HG02840 (cell line): ENCODE measurements at regions not wholly inside any gene's neighbourhood (a gene's known extent, or its start where the extent isn't known, plus 50 kb on each side); places are given as distances from the start of the nearest gene placed in this dataset.

ENCODE experiments used
- ATAC-seq: cut with Tn5 transposase; IDR thresholded peaks from one replicate; pipeline ENCODE4 v1.9.1; 2021; ENCODE audit warnings: mild to moderate bottlenecking, moderate library complexity, moderate number of reproducible peaks; ENCODE audit not compliant: unreplicated experiment, low FRiP score

DNA sequence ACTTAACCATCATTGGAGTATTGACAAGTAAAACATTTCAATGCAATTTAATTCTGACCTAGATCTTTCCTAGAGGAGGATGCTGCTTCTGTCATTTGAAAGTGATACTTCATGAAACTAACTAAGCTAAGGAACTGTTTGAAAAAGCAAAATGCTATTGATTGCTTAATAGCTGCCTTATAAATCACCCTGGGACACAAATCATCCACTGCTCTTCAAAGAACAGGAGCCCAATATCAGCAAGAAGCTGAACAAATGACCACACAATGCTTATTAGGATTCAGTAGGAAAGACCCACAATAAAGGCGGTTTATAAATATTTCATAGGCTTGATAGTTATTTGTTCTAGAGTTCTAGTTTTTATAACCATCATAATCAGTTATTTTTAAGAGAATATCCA, 216.3 kb downstream of the TEX36 start:
- no peak for ATAC-seq

DNA sequence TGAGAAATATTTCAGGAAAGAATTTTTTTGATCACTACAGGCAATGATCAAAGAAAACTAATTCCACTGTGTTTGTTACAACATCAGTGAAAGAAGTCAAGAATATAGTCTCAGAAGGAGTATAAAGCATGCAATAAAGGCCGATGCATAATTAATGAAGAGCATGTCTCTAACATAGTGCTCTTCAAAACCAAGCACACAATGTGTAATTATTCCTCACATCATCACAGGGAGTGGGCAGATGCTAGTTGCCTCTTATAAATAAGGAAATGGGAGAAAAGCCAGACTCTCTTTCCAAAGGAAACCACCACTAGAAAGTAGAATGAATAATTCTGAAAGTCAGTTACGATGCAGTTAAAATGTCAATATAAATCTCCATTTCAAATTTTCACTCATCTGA, 220.1 kb downstream of the TEX36 start:
- ATAC-seq, result no peak

DNA sequence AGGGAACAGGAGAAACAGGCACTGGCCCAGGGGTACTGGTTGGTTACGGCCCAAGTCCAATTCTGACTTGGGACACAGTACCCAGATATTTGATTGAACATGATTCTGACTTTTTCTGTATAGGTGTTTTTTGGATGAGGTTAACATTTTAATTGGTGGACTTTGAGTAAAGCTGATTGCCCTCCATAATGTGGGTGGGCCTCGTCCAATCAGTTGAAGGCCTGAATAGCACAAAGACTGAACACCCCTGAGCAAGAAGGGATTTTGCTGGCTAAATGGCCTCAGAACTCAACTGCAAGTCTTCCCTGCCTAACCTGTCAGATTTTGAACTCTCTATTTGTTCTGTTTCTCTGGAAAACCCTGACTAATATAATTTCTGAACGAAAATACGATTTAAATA, 222.6 kb downstream of the TEX36 start:
- no peak for ATAC-seq

DNA sequence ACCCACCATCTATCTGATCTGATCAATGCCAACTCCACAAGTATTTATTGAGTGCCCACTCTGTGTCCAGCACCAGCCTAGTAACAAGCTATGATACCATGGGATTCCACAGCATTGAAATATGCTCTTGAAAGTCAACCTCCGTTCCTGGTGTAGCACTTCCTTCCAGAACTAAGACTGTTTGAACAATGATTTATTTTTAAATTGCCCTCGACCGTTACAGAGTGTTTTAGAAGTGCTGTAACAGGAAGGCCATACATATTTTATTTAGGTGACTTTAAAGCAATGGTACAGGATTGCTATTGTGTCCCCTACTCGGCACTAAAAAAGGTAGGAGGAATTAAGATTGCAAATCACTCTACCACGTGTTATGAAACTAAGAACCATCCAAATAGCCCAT, 225.6 kb downstream of the TEX36 start:
- no peak for ATAC-seq

DNA sequence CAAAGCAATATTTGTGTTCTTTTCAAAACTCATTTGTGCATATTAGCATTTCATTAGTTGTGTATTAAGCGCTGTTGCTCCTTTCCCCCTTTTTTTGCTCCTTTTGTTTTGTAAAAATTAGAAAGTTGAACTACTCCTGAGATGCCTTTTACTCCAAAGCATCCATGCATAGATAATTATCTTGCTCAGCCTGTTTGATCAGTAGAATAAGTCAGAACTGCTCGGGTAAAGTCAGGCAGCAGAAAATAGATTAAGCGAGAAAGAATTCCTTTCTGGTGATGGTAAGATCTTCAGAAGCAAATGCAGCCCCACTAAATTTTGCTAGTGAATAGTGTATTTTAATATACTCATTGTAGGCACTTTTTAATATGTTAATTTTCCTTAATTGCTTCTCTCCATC, 227.1 kb downstream of the TEX36 start:
- no peak for ATAC-seq

DNA sequence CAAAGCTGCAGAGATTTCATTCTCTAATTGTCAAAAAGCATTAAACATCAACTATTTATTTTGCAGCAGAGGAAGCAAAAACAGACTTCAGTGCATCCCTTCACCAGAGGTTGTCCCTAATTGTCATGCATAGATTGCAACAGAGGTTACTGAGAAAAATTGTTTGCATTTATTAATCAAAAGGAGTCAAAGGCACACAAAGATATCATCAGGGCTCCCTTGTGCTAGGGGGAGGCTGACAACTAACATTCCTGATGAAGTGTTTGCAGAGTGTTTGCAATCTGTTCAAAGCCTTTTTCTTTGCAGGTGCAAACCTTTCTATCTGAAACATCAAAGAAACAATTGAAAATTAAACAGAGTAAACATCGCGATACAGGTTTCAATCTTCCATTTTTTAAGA, 227.5 kb downstream of the TEX36 start:
- ATAC-seq, result no peak

DNA sequence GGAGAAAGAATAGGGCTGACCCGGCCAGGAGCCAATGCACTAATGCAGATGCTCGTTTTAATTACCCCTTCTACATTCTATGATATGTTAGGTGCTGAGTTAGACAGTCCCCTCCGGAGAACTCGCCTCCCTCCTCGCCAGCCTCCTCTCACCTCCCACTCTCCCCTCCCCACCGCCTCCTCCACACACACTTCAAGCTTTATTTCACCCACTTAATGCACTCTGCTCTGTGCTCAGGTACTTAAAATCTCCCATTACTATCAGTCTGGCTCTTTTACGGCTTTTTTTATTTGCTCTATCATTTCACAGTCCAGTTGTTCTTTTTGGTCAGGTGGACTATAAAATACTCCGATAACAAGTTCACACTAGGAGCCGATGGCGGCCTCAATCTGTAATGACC, 231.6 kb downstream of the TEX36 start:
- no peak for ATAC-seq

DNA sequence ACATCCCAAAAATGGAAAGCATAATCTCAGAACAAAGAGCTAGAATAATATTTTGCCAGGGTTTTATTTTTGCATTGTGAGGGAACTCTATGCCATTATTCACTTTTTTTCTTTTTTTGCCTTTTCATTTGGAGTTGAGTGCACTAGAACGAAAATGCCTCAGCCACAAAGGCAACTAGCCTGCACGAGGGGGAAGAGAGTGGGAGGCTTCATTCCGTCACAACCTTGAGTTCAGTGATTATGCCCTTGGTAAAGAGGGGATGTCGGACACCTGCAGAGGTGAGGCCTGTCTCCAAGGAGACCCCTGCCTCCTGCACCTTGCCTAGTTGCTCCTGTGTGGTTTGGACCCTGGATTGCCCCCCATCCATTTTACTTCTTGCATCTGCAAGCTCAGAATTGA, 232.7 kb downstream of the TEX36 start:
- ATAC-seq, result no peak

DNA sequence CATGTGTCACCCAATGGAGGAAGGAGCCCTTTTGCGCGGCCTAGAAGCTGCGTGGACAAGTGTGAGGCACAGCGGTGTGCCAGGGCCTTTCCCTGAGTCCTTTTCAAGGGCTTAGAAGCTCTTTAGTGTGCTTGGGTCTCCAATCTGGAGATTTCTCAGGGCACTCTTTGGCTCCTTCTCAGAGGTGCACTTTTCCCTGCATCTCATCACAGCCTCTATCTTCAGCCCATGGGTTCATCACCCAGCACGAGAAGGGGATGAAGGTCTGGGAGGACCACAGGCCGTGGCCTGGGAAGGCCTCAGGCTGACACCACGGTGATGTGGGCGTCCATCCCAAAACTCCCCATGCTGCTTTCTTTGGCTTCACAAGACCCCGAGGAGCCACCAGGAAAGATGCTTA, 233.4 kb downstream of the TEX36 start:
- no peak for ATAC-seq

DNA sequence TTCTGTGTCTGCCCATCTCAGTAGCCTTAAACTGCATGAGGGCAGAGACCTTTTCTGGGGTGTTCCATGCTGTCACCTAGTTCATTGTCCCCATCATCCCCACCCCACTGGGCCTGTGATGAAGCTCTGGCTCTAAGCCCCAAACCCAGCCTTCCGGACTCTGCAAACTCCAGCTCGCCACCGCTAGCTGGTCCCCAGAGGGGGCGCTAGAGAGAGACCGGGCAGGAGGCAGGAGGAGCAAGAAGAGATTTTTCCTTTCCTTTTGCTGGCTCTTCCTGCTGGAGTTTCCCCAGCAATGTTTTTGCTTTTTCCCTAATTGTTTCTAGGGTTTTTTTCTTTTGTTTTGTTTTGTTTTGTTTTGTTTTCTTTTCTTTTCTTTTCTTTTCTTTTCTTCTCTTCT, 234.4 kb downstream of the TEX36 start:
- ATAC-seq, result no peak

DNA sequence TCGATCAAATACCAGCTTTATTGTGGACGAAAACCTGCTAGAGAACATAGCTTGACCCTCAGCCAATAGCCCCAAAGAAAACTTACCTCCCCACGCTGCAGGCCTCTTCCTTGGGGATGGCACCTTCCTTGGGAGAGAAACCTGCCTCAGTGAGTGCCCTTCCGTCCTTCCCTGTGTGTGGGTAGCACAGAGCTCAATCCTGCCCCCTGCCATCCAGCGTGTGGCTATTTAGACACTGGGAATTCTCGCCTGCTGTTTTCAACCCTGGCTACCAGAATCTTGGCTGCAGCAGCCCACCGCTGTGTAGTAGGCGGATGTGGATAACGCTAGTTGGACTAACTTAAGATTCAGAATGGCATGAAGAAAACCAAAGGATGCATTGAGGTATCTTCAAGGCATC, 238.2 kb downstream of the TEX36 start:
- ATAC-seq, result no peak

DNA sequence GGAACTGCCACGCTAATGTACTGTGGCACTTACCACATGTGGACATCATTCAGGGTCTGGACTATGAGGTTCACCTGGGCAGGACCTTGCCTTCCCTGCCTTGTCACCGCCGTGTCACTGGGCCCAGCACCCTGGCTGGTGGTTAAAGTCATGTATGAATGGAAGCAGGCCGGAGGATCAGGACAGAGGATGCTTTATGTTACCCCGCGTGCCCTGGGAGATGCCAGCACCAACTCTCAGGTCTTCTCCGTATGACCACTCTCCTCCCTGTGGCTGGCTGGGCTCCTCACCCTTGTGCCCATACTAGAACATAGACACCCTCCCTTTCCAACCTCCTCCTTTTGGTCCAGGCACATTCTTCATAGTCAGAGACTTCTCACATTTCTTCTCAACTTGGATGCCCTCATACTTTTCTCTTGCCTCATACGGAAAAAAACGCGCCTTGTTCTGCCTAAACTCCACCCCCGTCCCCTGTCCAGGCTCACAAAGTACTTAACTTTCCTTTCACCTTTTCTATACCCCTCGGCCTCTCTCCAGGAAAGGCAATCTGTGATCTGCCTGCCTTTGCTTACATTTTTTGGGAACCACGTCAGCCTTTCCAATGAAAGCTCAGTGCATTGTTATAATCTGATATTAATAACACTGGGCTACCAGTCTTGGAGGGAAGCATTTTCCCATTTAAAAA, 240.0 kb downstream of the TEX36 start:
- ATAC-seq, result no peak

DNA sequence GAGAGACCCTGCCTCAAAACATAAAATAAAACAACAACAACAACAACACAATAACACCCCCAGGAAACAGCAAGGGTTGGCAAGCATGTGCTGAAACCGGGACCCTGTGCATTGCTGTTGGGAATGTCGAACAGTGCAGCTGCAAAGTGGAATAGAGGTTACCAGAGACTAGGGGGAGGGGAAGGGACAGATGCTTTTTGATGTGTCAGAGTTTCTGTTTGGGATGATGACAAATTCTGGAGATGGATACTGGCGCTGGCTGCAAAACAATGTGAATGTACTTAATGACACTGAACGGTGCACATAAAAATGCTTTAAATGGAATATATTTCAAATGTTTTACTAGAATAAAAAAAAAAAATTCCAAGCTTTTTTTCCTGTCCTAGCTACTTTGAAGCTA, 241.8 kb downstream of the TEX36 start:
- ATAC-seq, result no peak

DNA sequence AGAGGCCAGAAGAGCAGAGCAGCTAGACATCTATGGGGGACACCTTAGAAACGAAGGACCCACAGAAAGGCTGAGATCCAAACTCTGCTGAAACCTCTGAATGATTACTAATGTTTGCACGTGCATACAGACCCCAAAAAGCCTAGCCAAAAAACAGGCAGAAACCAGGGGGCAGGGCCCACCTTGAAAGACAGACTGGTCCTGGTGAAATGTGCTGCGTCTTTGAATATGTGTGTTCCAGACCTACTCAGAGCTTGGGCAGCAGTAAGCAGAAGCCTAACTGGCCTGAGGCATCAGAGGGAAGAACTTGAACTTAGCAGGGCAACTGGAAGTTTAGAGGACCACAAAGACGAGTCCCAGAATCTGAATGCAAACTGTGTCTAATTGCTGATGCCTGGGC, 251.8 kb downstream of the TEX36 start:
- ATAC-seq, result no peak

DNA sequence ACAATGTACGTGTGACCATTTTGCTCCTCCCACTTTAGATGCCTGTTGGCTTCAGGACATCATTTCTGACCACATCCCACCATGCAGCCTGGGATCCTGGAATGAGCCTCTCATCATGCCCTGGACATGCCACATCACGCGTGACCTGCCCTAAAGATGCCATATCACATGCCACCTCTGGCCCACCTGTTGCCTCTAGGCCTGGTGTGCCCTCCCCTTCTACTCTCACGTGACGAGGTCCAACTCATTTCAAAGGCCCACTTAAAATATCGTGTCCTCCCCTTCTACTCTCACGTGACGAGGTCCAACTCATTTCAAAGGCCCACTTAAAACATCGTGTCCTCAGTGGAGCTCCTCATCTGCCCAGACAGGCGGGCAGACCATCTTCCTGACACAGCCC, 254.9 kb downstream of the TEX36 start:
- no peak for ATAC-seq

DNA sequence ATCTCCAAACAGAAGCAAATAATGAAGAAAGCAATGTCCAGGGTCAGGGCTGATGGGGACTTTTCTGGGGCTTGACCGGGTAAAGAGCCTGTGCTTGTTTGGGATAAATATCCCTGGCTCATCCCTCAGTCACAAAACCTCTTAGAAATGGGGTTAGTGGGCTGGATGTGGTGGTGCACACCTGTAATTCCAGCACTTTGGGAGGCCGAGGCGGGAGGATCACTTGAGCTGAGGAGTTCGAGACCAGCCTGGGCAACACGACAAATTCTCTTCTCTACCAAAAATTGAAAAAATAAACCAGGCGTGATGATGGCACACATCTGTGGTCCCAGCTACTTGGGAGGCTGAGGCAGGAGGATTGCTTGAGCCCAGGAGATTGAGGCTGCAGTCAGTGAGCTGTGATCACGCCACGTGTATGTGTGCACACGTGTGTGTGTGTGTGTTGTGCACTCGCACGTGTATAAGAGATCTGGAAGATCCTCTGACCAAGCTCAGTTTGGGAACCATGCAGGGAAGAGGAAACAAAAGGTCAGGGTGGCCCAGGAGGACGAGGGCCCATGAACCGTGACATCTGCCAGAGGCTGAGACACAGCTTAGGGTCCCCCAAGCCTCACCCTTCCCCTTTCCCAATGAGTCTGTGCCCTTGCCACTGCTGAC, 258.6 kb downstream of the TEX36 start:
- ATAC-seq, result no peak

DNA sequence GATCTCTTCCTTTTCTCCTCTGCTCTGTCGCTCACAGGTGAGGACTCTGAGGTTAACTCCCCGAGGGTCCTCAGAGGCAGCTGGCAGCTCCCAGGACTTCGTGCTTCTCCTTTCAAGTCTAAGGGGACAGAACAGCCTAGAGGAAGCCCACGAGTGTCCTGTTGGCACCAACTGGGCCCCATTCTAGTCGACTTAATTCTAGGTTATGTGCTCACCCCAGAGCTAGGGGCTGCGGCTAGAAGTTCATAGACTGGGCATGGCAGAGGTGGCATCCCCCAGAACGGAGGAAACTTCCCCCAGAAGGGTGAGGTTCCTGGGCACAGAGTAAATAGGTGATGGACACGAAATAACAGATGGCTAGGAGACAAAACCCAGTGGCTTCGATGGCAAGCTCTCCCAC, 259.4 kb downstream of the TEX36 start:
- ATAC-seq, result no peak

DNA sequence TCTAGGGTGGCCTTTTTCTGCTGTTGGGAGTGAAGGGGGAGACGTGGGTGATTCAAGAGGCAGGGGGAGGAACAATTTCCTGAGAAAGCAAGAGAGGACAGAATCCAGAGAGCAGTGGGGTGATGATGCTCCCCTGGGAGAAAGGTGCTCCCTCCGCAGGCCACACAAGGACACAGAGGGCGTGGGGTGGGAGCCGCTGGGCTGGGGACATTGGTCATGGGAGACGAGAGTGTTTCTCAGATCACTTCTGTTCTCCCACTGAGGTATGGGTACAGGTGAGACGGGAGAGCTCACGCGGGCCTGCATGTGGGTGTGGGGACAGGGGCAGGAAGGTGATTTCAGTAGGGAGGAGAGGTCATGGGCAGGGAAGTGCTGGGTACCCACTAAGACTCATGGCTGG, 259.5 kb upstream of the CTBP2 start:
- no peak for ATAC-seq

DNA sequence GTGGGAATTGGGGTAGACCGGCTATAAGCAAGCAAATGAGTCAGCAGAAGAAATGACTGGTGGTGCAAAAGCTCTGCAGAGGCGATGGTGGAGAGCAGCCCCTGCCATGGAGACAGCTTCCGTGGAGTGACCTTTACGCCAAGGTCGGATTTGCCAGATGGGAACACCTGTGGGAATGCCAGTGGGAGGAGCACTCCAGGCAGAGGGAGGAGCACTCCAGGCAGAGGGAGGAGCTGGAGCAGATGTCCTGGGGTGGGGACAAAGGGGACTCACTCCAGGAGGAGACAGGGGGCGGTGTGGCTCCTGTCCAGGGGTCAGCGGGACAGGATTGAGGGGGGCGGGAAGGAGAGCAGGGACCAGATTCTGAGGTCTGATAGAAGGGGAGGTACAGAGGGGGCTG, 258.8 kb upstream of the CTBP2 start:
- no peak for ATAC-seq

DNA sequence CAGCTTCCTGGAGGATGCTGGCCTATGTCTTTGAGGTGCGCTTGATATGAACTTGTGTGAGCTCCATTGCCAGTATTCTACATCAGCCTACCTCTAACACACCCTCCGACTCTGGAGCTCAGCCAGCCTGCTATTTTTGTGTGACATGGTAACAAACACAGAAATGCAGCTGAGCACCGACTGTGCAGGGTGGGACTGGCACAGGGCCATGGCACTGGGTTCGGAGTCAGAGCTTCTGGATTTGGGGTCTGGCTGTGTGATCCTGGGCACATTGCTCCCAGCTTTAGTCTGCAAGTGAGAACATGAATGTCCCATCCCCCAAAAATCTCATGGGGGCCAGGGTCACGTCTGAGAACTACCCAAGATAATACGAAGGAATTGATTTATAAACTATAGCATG, 257.2 kb upstream of the CTBP2 start:
- ATAC-seq, result no peak

DNA sequence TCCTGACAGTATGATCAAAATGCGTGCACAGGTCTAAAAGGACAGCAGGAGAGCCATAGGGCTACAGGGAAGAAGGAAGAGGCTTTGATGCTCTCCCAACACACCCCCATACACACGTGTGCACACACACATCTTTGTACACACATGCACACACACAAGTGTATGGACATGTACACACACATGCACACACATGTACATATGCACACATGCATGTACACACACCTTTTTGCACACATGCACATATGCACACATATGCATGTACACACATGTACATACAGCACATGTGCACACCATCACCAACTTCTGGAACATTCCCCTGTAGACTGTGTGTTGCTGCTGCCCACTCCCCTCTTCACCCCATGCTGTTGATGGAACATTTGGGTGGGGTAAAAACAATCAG, 255.6 kb upstream of the CTBP2 start:
- ATAC-seq, result no peak

DNA sequence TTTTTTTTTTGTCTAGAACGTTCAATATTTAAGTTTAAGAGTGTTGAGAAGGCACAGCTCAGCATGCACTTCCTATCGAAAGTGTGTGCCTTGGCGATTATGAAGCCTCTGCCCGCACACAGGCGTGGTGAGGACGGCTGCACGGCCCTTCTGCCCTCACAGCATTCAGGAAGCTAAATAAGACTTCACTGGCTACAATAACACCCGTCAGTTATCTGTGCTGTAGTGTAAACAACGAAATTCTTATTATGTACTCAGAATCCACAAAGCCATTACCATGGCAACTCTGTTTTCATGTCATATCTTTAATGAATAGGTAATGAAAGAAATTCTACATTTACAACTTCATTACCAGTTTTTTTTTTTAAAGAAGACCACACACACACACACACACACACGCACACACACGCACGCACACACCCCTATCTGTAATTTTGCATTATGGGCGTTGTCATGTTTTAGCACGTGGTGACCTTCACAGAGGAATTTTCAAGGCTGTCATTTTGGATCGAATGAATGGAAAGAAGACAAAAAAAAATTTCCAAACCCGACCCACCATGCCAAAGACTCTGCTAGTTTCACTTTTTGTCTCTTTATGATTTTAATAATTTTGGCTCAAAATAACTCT, 254.8 kb upstream of the CTBP2 start:
- ATAC-seq, result no peak
